Retinal pigment epithelial cell (primary cell): ENCODE measurements at regions not wholly inside any gene's neighbourhood (a gene's known extent, or its start where the extent isn't known, plus 50 kb on each side); places are given as distances from the start of the nearest gene placed in this dataset.

Source experiments
- DNase-seq: peaks from one replicate; pipeline ENCODE4 v3.0.0-alpha.2; 2010; ENCODE audit warnings: low read depth
- H3K4me3 ChIP-seq: 2 replicates; pipeline ENCODE4 v1.5.1; 2011; ENCODE audit warnings: mild to moderate bottlenecking, low read length, control low read depth, moderate library complexity
- TF ChIP-seq, protein P1 (sequence below): conservative IDR thresholded peaks from 2 replicates; pipeline ENCODE4 v1.5.1; 2011; ENCODE audit warnings: low read depth, low read length, control low read depth, inconsistent platforms

DNA sequence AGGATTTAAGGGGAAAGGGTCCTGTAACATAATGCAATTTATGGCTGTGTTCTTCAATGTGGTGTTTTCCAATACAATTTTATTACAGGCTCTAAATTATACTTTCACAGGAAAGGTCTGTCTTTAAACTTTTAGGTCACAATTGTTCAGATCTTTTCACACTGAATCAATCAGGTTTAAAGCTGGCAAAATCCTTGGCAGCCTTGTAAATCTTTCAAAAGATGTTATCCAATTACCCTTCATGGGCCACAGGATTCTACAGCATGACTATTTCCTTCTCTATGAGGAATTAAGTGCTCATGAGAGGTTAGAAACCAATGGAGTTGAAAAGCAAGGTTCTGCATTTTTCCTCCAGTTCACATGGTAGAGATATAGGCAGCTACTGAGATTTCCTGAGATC, 211.5 kb upstream of the MIR17HG start:
- TF ChIP-seq, protein P1, sequence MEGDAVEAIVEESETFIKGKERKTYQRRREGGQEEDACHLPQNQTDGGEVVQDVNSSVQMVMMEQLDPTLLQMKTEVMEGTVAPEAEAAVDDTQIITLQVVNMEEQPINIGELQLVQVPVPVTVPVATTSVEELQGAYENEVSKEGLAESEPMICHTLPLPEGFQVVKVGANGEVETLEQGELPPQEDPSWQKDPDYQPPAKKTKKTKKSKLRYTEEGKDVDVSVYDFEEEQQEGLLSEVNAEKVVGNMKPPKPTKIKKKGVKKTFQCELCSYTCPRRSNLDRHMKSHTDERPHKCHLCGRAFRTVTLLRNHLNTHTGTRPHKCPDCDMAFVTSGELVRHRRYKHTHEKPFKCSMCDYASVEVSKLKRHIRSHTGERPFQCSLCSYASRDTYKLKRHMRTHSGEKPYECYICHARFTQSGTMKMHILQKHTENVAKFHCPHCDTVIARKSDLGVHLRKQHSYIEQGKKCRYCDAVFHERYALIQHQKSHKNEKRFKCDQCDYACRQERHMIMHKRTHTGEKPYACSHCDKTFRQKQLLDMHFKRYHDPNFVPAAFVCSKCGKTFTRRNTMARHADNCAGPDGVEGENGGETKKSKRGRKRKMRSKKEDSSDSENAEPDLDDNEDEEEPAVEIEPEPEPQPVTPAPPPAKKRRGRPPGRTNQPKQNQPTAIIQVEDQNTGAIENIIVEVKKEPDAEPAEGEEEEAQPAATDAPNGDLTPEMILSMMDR: no peak
- DNase-seq: peak; percentile 49
- no peak overlapping the region for H3K4me3 ChIP-seq

DNA sequence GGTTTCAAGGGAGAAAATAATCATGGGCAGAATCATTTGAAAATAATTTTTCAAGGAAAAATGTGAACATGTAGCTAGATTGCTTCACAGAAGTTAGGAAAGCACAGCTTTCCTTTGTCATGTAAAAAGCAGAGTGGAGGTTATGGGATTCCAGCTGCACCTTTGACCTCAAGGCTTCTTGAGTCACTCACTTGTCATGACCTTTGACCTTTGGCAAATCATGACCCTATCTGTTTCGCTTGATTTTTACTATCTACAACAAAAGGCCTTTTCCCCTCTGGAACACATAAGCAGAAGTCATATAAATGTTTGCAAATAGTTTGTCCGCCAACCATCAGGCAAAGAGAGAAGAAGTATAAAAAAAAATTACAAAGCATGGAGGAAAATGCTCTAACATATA, 210.7 kb upstream of the MIR17HG start:
- DNase-seq: no peak
- no peak overlapping the region for H3K4me3 ChIP-seq
- TF ChIP-seq, protein P1: no peak

DNA sequence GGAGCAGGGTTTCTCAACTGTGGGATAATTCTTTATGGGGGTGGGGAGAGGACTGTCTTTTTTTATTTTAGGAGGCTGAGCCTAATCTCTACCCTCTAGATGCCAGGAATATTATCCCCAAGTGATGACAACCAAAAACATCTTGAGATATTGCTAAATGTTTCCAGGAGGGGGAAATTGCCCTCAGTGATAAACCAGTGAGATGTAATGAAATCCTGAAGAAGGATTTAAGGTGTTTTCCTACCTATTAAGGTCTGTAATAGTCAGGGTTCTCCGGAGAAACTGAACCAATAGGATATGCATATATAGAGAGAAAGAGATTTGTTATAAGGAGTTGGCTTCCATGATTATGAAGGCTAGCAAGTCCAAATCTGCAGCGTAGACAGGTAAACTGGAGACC, 208.3 kb upstream of the MIR17HG start:
- H3K4me3 ChIP-seq: no peak overlapping the region
- DNase-seq: no peak
- TF ChIP-seq, protein P1: no peak

DNA sequence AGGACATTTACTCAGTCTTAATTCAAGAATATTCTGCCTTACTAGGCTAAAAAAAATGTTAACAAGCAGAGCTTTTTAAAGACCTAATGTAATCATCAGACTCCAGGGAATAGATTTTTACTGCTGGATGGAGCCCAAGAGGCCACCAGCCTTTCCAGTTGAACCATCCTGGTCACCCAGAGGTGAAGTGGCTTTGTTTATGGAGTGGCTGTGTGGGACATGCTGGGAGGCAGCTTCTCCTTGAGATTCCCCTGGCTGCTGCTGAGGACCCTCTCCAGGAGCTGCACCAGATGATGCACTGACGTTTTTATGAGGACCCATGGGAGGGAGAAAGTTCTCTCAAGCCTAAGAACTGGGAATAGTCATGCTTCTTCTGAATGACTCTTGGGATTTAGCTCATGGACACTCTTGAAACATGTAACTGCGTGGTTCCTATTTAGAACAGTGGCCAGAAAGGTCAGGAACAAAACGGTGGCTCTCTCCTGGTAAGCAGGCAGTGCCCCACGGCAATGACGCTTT, 205.9 kb upstream of the MIR17HG start:
- DNase-seq: no peak
- TF ChIP-seq, protein P1: no peak

DNA sequence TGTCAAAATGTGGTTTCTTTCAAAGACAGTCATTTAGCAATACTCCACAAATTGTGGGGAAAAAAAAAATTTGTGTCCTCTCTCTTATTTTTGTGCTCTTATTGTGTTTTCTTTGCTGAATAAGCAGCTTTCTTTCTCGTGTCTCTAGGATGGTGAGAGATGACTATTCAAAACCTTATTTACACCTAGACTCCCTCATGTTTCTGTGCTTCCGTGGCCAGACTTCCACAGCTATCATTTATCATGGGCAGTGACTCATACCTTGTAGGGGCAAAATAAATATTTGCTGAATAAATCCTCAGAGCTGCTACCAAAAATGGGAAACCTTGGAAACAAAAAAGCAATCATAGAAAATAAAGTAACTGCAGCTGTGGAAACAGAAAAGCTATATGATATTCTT, 204.9 kb upstream of the MIR17HG start:
- TF ChIP-seq, protein P1: no peak
- H3K4me3 ChIP-seq: no peak overlapping the region
- DNase-seq: no peak

More for the DNA sequence above, 205.9 kb upstream of the MIR17HG start:
- H3K4me3 ChIP-seq: no peak overlapping the region

DNA sequence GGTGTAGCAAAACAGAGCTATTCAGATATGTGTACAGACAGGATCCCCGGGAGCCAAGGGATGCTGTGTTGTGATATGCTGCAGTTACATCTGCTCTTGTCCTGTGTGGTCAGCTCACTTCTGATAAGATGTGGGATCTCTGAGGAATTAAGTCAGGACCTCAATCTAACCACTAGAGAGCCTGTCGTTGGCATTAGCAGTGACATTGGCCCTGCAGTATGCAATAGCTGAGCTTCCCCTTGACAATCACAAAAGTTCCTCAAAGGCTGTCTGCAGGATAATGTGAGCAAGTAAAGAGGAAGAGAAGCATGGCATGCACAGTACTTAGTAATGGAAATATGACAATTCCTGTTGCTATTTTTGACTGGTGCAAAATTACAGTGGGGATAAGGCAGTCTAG, 203.4 kb upstream of the MIR17HG start:
- DNase-seq: no peak
- H3K4me3 ChIP-seq: no peak overlapping the region
- TF ChIP-seq, protein P1: no peak

DNA sequence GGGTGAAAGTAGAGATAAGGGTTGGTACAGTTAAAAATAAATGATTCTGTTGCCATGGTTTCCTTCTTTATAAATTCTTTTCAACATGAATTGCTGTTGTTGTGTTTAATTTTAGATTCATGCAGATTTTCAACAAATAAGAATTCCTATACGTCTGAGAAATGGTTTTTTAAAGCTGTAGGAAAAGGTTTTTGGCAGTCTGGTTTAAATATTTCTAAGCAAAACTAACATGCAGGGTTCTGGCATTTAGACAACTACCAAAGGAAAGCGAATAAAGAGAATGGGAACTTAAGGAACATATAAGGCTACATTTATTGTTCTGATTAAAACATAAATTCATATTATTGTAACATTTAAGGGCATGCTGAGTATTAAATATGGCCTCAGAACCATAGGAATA, 203.0 kb upstream of the MIR17HG start:
- TF ChIP-seq, protein P1: no peak
- DNase-seq: no peak
- H3K4me3 ChIP-seq: no peak overlapping the region
